ENCODE measurements at regions not wholly inside any gene's neighbourhood (a gene's known extent, or its start where the extent isn't known, plus 50 kb on each side); places are given as distances from the start of the nearest gene placed in this dataset.

DNA sequence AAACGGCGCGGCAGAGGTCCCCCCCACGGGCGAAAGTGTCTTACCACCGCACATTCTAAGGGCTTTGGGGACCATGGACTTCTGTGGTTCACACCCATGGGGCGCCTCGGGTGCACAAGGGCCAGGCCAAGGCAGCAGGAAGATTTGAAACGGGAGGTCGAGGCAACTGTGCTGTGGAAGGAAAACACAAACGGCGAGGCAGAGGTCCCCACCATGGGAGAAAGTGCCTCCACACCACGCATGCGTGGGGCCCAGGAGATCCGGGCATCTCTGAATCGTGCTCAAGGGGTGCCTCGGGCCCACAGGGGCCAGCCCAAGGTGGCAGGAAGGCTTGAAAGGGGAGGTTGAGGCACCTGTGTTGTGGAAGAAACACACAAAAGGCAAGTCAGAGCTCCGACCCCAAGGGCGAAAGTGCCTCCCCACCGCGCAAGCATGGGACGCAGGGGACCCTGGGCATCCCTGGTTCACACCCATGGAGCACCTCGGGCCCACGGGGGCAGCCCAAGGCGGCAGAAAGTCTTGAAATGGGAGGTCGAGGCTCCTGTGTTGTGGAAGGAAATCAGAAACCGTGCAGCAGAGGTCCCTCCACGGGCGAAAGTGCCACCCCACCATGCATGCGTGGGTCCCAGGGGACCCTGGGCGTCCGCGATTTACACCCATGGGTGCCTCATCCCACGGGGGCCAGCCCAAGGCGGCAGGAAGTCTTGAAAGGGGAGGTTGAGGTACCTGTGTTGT, 371.0 kb downstream of the ALG10 start:
- TF ChIP-seq, protein P1, sequence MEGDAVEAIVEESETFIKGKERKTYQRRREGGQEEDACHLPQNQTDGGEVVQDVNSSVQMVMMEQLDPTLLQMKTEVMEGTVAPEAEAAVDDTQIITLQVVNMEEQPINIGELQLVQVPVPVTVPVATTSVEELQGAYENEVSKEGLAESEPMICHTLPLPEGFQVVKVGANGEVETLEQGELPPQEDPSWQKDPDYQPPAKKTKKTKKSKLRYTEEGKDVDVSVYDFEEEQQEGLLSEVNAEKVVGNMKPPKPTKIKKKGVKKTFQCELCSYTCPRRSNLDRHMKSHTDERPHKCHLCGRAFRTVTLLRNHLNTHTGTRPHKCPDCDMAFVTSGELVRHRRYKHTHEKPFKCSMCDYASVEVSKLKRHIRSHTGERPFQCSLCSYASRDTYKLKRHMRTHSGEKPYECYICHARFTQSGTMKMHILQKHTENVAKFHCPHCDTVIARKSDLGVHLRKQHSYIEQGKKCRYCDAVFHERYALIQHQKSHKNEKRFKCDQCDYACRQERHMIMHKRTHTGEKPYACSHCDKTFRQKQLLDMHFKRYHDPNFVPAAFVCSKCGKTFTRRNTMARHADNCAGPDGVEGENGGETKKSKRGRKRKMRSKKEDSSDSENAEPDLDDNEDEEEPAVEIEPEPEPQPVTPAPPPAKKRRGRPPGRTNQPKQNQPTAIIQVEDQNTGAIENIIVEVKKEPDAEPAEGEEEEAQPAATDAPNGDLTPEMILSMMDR (conservative IDR thresholded peaks at IDR 0.05), result no peak
- TF ChIP-seq ZFX (IDR thresholded peaks at IDR 0.05), result no peak
